Stomach (tissue), 4 donors: ENCODE measurements at regions not wholly inside any gene's neighbourhood (a gene's known extent, or its start where the extent isn't known, plus 50 kb on each side); places are given as distances from the start of the nearest gene placed in this dataset.

Experiments used
- CTCF ChIP-seq, 7 experiments: fragments of 450-650 bp in 4 of 7; fragments of 200-600 bp in 3 of 7; sonication (generic) in 3 of 7; IDR thresholded peaks; one replicate each; pipeline ENCODE4 v1.5.1; 2016 to 2019; ENCODE audit warnings: antibody characterized with exemption in 7 of 7, control low read depth in 2 of 7, mild to moderate bottlenecking in 1 of 7
- EP300 ChIP-seq: sonication (generic); formaldehyde crosslinking; IDR thresholded peaks from one replicate; pipeline ENCODE4 v1.6.1; 2017; ENCODE audit warnings: antibody characterized with exemption
- POLR2A ChIP-seq, 4 donors: fragments of 450-650 bp; IDR thresholded peaks; one replicate each; pipeline ENCODE4 v1.6.1; 2016; ENCODE audit warnings: antibody characterized with exemption in 4 of 4, control low read depth in 2 of 4, mild to moderate bottlenecking in 1 of 4, moderate library complexity in 1 of 4
- POLR2AphosphoS5 ChIP-seq, 3 donors: sonication (generic); formaldehyde crosslinking; IDR thresholded peaks; one replicate each; pipeline ENCODE4 v1.6.1; 2016; ENCODE audit warnings: antibody characterized with exemption in 3 of 3

- no peak for TF ChIP-seq CTCF (IDR thresholded peaks at IDR 0.05)
- TF ChIP-seq POLR2AphosphoS5 (IDR thresholded peaks at IDR 0.05) = no peak
- no peak for TF ChIP-seq POLR2A (IDR thresholded peaks at IDR 0.05)
- no peak for TF ChIP-seq EP300
Measured at GRCh38 chr20:11072982-11073381, 399.2 kb upstream of the JAG1 start.
